Activated naive CD4-positive, alpha-beta T cell treated with anti-CD3 and anti-CD28 coated beads, Interleukin-2, amount 10 ng/mL, durations not matched to agents 7 days and 5 days (primary cell): ENCODE measurements at regions not wholly inside any gene's neighbourhood (a gene's known extent, or its start where the extent isn't known, plus 50 kb on each side); places are given as distances from the start of the nearest gene placed in this dataset.

Source experiments
- CTCF ChIA-PET: fragments of 350-600 bp; sonication (Branson Sonifier 250); formaldehyde crosslinking; loops from one replicate; lab custom pipeline; 2021; ENCODE audit warnings: antibody characterized with exemption; lab: Charles Lee
- DNase-seq: peaks from one replicate; pipeline ENCODE4 v3.0.0-alpha.2; 2020
- H3K27ac Mint-ChIP-seq: one replicate; pipeline ENCODE4 v1.8.0; 2021; ENCODE audit warnings: mild to moderate bottlenecking, moderate library complexity, mixed read lengths
- H3K27me3 Mint-ChIP-seq: one replicate; pipeline ENCODE4 v1.8.0; 2021; ENCODE audit warnings: mild to moderate bottlenecking, mixed read lengths
- H3K36me3 Mint-ChIP-seq: one replicate; pipeline ENCODE4 v1.8.0; 2021; ENCODE audit warnings: mixed read lengths
- H3K4me1 Mint-ChIP-seq: one replicate; pipeline ENCODE4 v1.8.0; 2021; ENCODE audit warnings: mixed read lengths
- H3K4me3 Mint-ChIP-seq: one replicate; pipeline ENCODE4 v1.8.0; 2021; ENCODE audit warnings: mild to moderate bottlenecking, moderate library complexity, mixed read lengths
- H3K9me3 Mint-ChIP-seq: one replicate; pipeline ENCODE4 v1.8.0; 2021; ENCODE audit warnings: mixed read lengths

- CTCF ChIA-PET, result no interaction called here
- H3K27ac Mint-ChIP-seq, result no peak overlapping the region
- H3K27me3 Mint-ChIP-seq, result no peaks in the 10 kb centered on the region
- no peaks in the 10 kb centered on the region for H3K4me1 Mint-ChIP-seq
- H3K9me3 Mint-ChIP-seq, result peaks cover 14% of the 10 kb centered on the region
- no peak for DNase-seq
- no peaks in the 10 kb centered on the region for H3K36me3 Mint-ChIP-seq
- H3K4me3 Mint-ChIP-seq, result no peak overlapping the region
Observed at GRCh38 chr11:28858076-28858475, 749.9 kb downstream of the METTL15 start.

GRCh38 chr11:28849053-28849452 is 740.9 kb downstream of the METTL15 start:
- Mint-ChIP-seq H3K27ac (no peak overlapping the region), H3K4me3 (no peak overlapping the region), H3K4me1 (no peaks in the 10 kb centered on the region), H3K9me3 (peaks cover 5% of the 10 kb centered on the region), H3K27me3 (no peaks in the 10 kb centered on the region), H3K36me3 (no peaks in the 10 kb centered on the region)
- DNase-seq, result no peak
- CTCF ChIA-PET, result no interaction called here

GRCh38 chr11:28842716-28843115 is 734.5 kb downstream of the METTL15 start:
- H3K36me3 Mint-ChIP-seq, result no peaks in the 10 kb centered on the region
- H3K9me3 Mint-ChIP-seq, result peaks cover 2% of the 10 kb centered on the region
- H3K4me1 Mint-ChIP-seq, result no peaks in the 10 kb centered on the region
- no peaks in the 10 kb centered on the region for H3K27me3 Mint-ChIP-seq
- no peak for DNase-seq
- H3K27ac Mint-ChIP-seq, result no peak overlapping the region
- H3K4me3 Mint-ChIP-seq, result no peak overlapping the region
- CTCF ChIA-PET, result no interaction called here

- Mint-ChIP-seq H3K4me1 (no peaks in the 10 kb centered on the region), H3K27ac (no peak overlapping the region), H3K36me3 (no peaks in the 10 kb centered on the region), H3K4me3 (no peak overlapping the region), H3K9me3 (peaks cover 3% of the 10 kb centered on the region), H3K27me3 (no peaks in the 10 kb centered on the region)
- no peak for DNase-seq
- CTCF ChIA-PET, result no interaction called here
Observed at GRCh38 chr11:28838741-28839140, 730.6 kb downstream of the METTL15 start.

GRCh38 chr11:28837599-28837998 is 729.4 kb downstream of the METTL15 start:
- no peaks in the 10 kb centered on the region for H3K4me1 Mint-ChIP-seq
- H3K36me3 Mint-ChIP-seq, result no peaks in the 10 kb centered on the region
- H3K27ac Mint-ChIP-seq, result no peak overlapping the region
- DNase-seq, result no peak
- CTCF ChIA-PET, result no interaction called here
- peaks cover 6% of the 10 kb centered on the region for H3K9me3 Mint-ChIP-seq
- H3K4me3 Mint-ChIP-seq, result no peak overlapping the region
- no peaks in the 10 kb centered on the region for H3K27me3 Mint-ChIP-seq

GRCh38 chr11:28836285-28837081 is 728.3 kb downstream of the METTL15 start:
- Mint-ChIP-seq H3K27me3 (no peaks in the 10 kb centered on the region), H3K4me3 (no peak overlapping the region), H3K27ac (no peak overlapping the region), H3K4me1 (no peaks in the 10 kb centered on the region), H3K9me3 (peaks cover 6% of the 10 kb centered on the region), H3K36me3 (no peaks in the 10 kb centered on the region)
- DNase-seq, result no peak
- CTCF ChIA-PET, result no interaction called here

- no peak for DNase-seq
- no peaks in the 10 kb centered on the region for H3K4me1 Mint-ChIP-seq
- no peaks in the 10 kb centered on the region for H3K27me3 Mint-ChIP-seq
- H3K27ac Mint-ChIP-seq, result no peak overlapping the region
- H3K9me3 Mint-ChIP-seq, result peaks cover 6% of the 10 kb centered on the region
- H3K36me3 Mint-ChIP-seq, result no peaks in the 10 kb centered on the region
- CTCF ChIA-PET, result no interaction called here
- no peak overlapping the region for H3K4me3 Mint-ChIP-seq
Observed at GRCh38 chr11:28835790-28836189, 727.6 kb downstream of the METTL15 start.

- H3K27me3 Mint-ChIP-seq, result no peaks in the 10 kb centered on the region
- no peaks in the 10 kb centered on the region for H3K36me3 Mint-ChIP-seq
- CTCF ChIA-PET, result no interaction called here
- no peak overlapping the region for H3K27ac Mint-ChIP-seq
- no peaks in the 10 kb centered on the region for H3K4me1 Mint-ChIP-seq
- no peak overlapping the region for H3K4me3 Mint-ChIP-seq
- peaks cover 4% of the 10 kb centered on the region for H3K9me3 Mint-ChIP-seq
- DNase-seq, result no peak
Observed at GRCh38 chr11:28835317-28835716, 727.1 kb downstream of the METTL15 start.

- no peaks in the 10 kb centered on the region for H3K27me3 Mint-ChIP-seq
- no peak overlapping the region for H3K4me3 Mint-ChIP-seq
- no peaks in the 10 kb centered on the region for H3K36me3 Mint-ChIP-seq
Observed at GRCh38 chr11:28834877-28835276, 726.7 kb downstream of the METTL15 start.

GRCh38 chr11:28833670-28834069 is 725.5 kb downstream of the METTL15 start:
- Mint-ChIP-seq H3K36me3 (no peaks in the 10 kb centered on the region), H3K4me3 (no peak overlapping the region), H3K4me1 (no peaks in the 10 kb centered on the region), H3K27ac (no peak overlapping the region), H3K27me3 (no peaks in the 10 kb centered on the region), H3K9me3 (peaks cover 4% of the 10 kb centered on the region)
- no peak for DNase-seq
- CTCF ChIA-PET, result no interaction called here

More at GRCh38 chr11:28834877-28835276, 726.7 kb downstream of the METTL15 start:
- Mint-ChIP-seq H3K27ac (no peak overlapping the region), H3K9me3 (peaks cover 4% of the 10 kb centered on the region), H3K4me1 (no peaks in the 10 kb centered on the region)
- CTCF ChIA-PET, result no interaction called here
- no peak for DNase-seq

GRCh38 chr11:28833169-28833568 is 725.0 kb downstream of the METTL15 start:
- Mint-ChIP-seq H3K4me1 (no peaks in the 10 kb centered on the region), H3K4me3 (no peak overlapping the region), H3K27ac (no peak overlapping the region), H3K36me3 (no peaks in the 10 kb centered on the region), H3K27me3 (no peaks in the 10 kb centered on the region), H3K9me3 (peaks cover 4% of the 10 kb centered on the region)
- DNase-seq, result no peak
- CTCF ChIA-PET, result no interaction called here

- H3K9me3 Mint-ChIP-seq, result peaks cover 4% of the 10 kb centered on the region
- no peaks in the 10 kb centered on the region for H3K36me3 Mint-ChIP-seq
- no peak overlapping the region for H3K4me3 Mint-ChIP-seq
- no peaks in the 10 kb centered on the region for H3K27me3 Mint-ChIP-seq
- no peak overlapping the region for H3K27ac Mint-ChIP-seq
- no peaks in the 10 kb centered on the region for H3K4me1 Mint-ChIP-seq
- CTCF ChIA-PET, result no interaction called here
- no peak for DNase-seq
Observed at GRCh38 chr11:28826807-28827206, 718.6 kb downstream of the METTL15 start.

GRCh38 chr11:28822576-28822975 is 714.4 kb downstream of the METTL15 start:
- CTCF ChIA-PET, result no interaction called here
- no peak overlapping the region for H3K27ac Mint-ChIP-seq
- H3K4me3 Mint-ChIP-seq, result no peak overlapping the region
- H3K4me1 Mint-ChIP-seq, result no peaks in the 10 kb centered on the region
- no peaks in the 10 kb centered on the region for H3K36me3 Mint-ChIP-seq
- peaks cover 4% of the 10 kb centered on the region for H3K9me3 Mint-ChIP-seq
- H3K27me3 Mint-ChIP-seq, result no peaks in the 10 kb centered on the region
- DNase-seq, result no peak

GRCh38 chr11:28820296-28820989 is 712.3 kb downstream of the METTL15 start:
- Mint-ChIP-seq H3K4me3 (no peak overlapping the region), H3K27ac (no peak overlapping the region), H3K27me3 (no peaks in the 10 kb centered on the region), H3K36me3 (no peaks in the 10 kb centered on the region), H3K9me3 (peaks cover 2% of the 10 kb centered on the region), H3K4me1 (no peaks in the 10 kb centered on the region)
- no peak for DNase-seq
- CTCF ChIA-PET, result no interaction called here

GRCh38 chr11:28819741-28820140 is 711.6 kb downstream of the METTL15 start:
- H3K4me1 Mint-ChIP-seq, result no peaks in the 10 kb centered on the region
- H3K9me3 Mint-ChIP-seq, result peaks cover 2% of the 10 kb centered on the region
- H3K36me3 Mint-ChIP-seq, result no peaks in the 10 kb centered on the region
- no peaks in the 10 kb centered on the region for H3K27me3 Mint-ChIP-seq
- no peak overlapping the region for H3K27ac Mint-ChIP-seq
- H3K4me3 Mint-ChIP-seq, result no peak overlapping the region
- CTCF ChIA-PET, result no interaction called here
- no peak for DNase-seq
